ENCODE measurements at regions not wholly inside any gene's neighbourhood (a gene's known extent, or its start where the extent isn't known, plus 50 kb on each side); places are given as distances from the start of the nearest gene placed in this dataset.

- H3K9me3 ChIP-seq (ENCODE audit: control insufficient read depth, insufficient read depth, low read length): no peaks in the 10 kb centered on the region
- no peak overlapping the region for H4K5ac ChIP-seq (ENCODE audit: low read depth, low read length)
- H2BK5ac ChIP-seq (ENCODE audit: low read depth, low read length, poor library complexity, severe bottlenecking): no peak overlapping the region
- no peak overlapping the region for H3K18ac ChIP-seq (ENCODE audit: low read depth, low read length)
- no peaks in the 10 kb centered on the region for H3K79me1 ChIP-seq (ENCODE audit: low read depth in 1 of 2, low read length in 2 of 2)
- ChIA-PET POLR2A (ENCODE audit: unreplicated experiment) (no interaction called here), CTCF (interaction anchor here (0.5 to 1.3 kb wide), 2 partner anchors 56 to 810 kb away, joined by 3 to 6 read pairs; no protein-coding TSS in a partner anchor)
- no peak overlapping the region for H4K8ac ChIP-seq (ENCODE audit: low read depth in 2 of 2, low read length in 2 of 2)
- dilution Hi-C loops (cut with HindIII; ENCODE audit: low sequenced_read_pairs, unreplicated experiment): no loop called here
- H2BK15ac ChIP-seq (ENCODE audit: low read depth, low read length): no peak overlapping the region
- intact Hi-C loops (cut with micrococcal nuclease): no loop called here
- no peak overlapping the region for H4K91ac ChIP-seq (ENCODE audit: insufficient read depth, low read depth, low read length)
- WGBS, 2 experiments (ENCODE audit: extremely low coverage in 2 of 2, insufficient read length in 1 of 2): 82% methylated on average over 2 of the region's 4 CpGs; no CpG with 5 or more reads in 1 of the 2 experiments
- no peak overlapping the region for H3K23ac ChIP-seq (ENCODE audit: low read depth, low read length)
- H3K36me3 ChIP-seq (ENCODE audit: control insufficient read depth, insufficient read depth, low read length): no peaks in the 10 kb centered on the region
- no peak for TF ChIP-seq MXI1 (IDR thresholded peaks at IDR 0.05; ENCODE audit: borderline replicate concordance, low read depth, low read length)
- no peaks in the 10 kb centered on the region for H4K20me1 ChIP-seq (ENCODE audit: insufficient read depth, low read length)
- BruUV-seq (replicated peaks): no TSS peak
- H3K4me1 ChIP-seq (ENCODE audit: control insufficient read depth, insufficient read depth, low read length): no peaks in the 10 kb centered on the region
- H2AK5ac ChIP-seq (ENCODE audit: low read depth, low read length): no peak overlapping the region
- H3K14ac ChIP-seq (replicated peaks; ENCODE audit: low read depth, low read length): no peak overlapping the region
- H3K27ac ChIP-seq (ENCODE audit: insufficient read depth, low read length): no peak overlapping the region
- no peak overlapping the region for H2BK20ac ChIP-seq (ENCODE audit: low read depth, low read length)
- H2BK120ac ChIP-seq (ENCODE audit: low read depth, low read length): no peak overlapping the region
- H3K56ac ChIP-seq (ENCODE audit: extremely low read depth, insufficient read depth, low read length): no peak overlapping the region
- H3K9ac ChIP-seq (ENCODE audit: low read depth, low read length): no peak overlapping the region
- no peak for ATAC-seq (ENCODE audit: low read depth)
- H3K4ac ChIP-seq (ENCODE audit: low read depth, low read length): no peak overlapping the region
- no peak overlapping the region for H3K4me3 ChIP-seq (ENCODE audit: insufficient read depth, low read depth, low read length)
- H3K9me1 ChIP-seq (ENCODE audit: insufficient read depth, low read length): no peaks in the 10 kb centered on the region
- no peak overlapping the region for H3K4me2 ChIP-seq (ENCODE audit: low read depth, low read length)
- H3K27me3 ChIP-seq (ENCODE audit: control insufficient read depth, insufficient read depth, low read length): no peaks in the 10 kb centered on the region; the same call in 1 of the 2 replicates
- no peak overlapping the region for H2AFZ ChIP-seq (replicated peaks; ENCODE audit: low read length, poor library complexity)
- in situ Hi-C loops (cut with MboI; ENCODE audit: low sequenced_read_pairs): no loop called here
- H2AK9ac ChIP-seq (replicated peaks; ENCODE audit: low read depth, low read length, poor library complexity): no peak overlapping the region
- no peak for DNase-seq
Observed at GRCh38 chr7:142422621-142423020, 164.8 kb upstream of the PRSS58 start.
